ENCODE measurements at regions not wholly inside any gene's neighbourhood (a gene's known extent, or its start where the extent isn't known, plus 50 kb on each side); places are given as distances from the start of the nearest gene placed in this dataset.

DNA sequence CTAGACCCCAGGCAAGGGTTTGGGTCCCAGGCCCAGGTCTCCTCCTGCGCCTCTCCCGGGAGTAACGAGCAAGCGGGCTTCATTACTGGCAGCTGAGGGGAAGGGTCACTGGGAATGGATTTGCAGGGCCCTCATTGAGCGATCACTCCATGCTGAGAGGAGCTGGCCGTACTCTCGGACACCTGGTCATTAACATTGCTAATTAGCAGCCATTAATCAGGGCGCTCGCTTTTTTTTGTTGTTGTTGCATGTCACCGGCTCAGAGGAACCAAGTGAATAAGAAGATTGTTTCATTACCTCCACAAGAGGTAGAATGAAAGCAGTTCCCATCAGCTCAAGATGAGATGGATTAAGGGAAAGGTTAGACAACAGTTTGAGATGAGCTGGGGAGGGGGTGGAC lies 293.0 kb upstream of the ATP11B start:
- H3K4me3 ChIP-seq, result no peak overlapping the region
- TF ChIP-seq POLR2A (IDR thresholded peaks at IDR 0.05) (no peak), POLR2AphosphoS5 (IDR thresholded peaks at IDR 0.05) (no peak)
- TF ChIP-seq, protein P1, sequence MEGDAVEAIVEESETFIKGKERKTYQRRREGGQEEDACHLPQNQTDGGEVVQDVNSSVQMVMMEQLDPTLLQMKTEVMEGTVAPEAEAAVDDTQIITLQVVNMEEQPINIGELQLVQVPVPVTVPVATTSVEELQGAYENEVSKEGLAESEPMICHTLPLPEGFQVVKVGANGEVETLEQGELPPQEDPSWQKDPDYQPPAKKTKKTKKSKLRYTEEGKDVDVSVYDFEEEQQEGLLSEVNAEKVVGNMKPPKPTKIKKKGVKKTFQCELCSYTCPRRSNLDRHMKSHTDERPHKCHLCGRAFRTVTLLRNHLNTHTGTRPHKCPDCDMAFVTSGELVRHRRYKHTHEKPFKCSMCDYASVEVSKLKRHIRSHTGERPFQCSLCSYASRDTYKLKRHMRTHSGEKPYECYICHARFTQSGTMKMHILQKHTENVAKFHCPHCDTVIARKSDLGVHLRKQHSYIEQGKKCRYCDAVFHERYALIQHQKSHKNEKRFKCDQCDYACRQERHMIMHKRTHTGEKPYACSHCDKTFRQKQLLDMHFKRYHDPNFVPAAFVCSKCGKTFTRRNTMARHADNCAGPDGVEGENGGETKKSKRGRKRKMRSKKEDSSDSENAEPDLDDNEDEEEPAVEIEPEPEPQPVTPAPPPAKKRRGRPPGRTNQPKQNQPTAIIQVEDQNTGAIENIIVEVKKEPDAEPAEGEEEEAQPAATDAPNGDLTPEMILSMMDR (IDR thresholded peaks at IDR 0.05), result no peak
- intact Hi-C loops (cut with DNase I), result no loop called here
- H3K27me3 ChIP-seq (replicated peaks; ENCODE audit: insufficient read depth), result no peaks in the 10 kb centered on the region
- DNase-seq (ENCODE audit: low spot score), result no peak
- no peaks in the 10 kb centered on the region for H3K36me3 ChIP-seq
- no peaks in the 10 kb centered on the region for H3K4me1 ChIP-seq (replicated peaks)
- H3K27ac ChIP-seq, result no peak overlapping the region
- 81% methylated on average over 10 of the region's 10 CpGs for WGBS
- H3K9me3 ChIP-seq, result no peaks in the 10 kb centered on the region

DNA sequence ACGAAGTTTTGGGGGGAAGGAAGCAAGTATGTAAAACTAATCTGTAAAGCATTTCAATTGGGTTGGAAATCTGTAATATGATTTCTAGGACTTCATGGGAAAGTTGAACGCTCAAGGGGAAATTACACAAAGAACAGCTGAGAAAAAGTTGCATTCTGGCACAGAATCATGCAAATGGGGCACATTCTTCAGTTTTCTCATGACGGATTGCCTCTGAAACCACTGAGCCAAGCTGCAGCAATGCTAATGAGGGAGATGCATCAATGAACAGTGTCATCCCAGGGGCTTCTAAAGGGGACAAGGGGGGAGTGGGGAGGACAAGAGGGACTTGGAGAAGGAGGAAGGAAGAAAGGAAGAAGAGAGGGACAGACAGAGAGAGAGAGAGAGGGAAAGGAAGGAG lies 291.4 kb upstream of the ATP11B start:
- intact Hi-C loops (cut with DNase I), result no loop called here
- 32% methylated on average over 3 of the region's 3 CpGs for WGBS
- H3K27me3 ChIP-seq (replicated peaks; ENCODE audit: insufficient read depth), result no peaks in the 10 kb centered on the region

DNA sequence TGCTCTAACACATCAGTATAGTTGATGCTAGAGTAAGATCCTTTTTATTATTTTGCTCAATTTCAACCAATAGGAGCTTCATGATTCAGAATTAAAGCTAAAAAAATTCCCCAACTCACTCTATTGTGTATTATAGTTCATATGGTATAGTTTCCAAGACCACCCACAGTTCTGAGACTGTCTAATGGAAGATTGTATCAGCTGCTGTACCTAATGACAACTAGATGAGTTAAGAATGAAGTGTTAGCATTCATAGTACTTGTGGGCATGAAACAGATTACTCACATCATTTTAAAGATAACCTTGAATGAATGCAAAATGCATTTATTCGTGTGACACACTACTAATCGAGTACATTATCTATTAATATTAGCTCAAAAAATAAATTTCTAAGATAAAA lies 289.9 kb upstream of the ATP11B start:
- 67% methylated on average over 2 of the region's 2 CpGs for WGBS
- no peaks in the 10 kb centered on the region for H3K36me3 ChIP-seq
- TF ChIP-seq, protein P1 (IDR thresholded peaks at IDR 0.05), result no peak
- TF ChIP-seq POLR2AphosphoS5 (IDR thresholded peaks at IDR 0.05) (no peak), POLR2A (IDR thresholded peaks at IDR 0.05) (no peak)
- no peak overlapping the region for H3K27ac ChIP-seq
- intact Hi-C loops (cut with DNase I), result no loop called here
- no peaks in the 10 kb centered on the region for H3K9me3 ChIP-seq
- H3K4me3 ChIP-seq, result no peak overlapping the region
- no peaks in the 10 kb centered on the region for H3K4me1 ChIP-seq (replicated peaks)
- H3K27me3 ChIP-seq (replicated peaks; ENCODE audit: insufficient read depth), result no peaks in the 10 kb centered on the region
- no peak for DNase-seq (ENCODE audit: low spot score)

More for the DNA sequence above, 291.4 kb upstream of the ATP11B start:
- no peak for DNase-seq (ENCODE audit: low spot score)
- no peaks in the 10 kb centered on the region for H3K36me3 ChIP-seq
- no peak overlapping the region for H3K4me3 ChIP-seq
- H3K27ac ChIP-seq, result no peak overlapping the region
- H3K4me1 ChIP-seq (replicated peaks), result no peaks in the 10 kb centered on the region
- no peaks in the 10 kb centered on the region for H3K9me3 ChIP-seq
- TF ChIP-seq POLR2A (IDR thresholded peaks at IDR 0.05) (no peak), POLR2AphosphoS5 (IDR thresholded peaks at IDR 0.05) (no peak)
- TF ChIP-seq, protein P1 (IDR thresholded peaks at IDR 0.05), result no peak

DNA sequence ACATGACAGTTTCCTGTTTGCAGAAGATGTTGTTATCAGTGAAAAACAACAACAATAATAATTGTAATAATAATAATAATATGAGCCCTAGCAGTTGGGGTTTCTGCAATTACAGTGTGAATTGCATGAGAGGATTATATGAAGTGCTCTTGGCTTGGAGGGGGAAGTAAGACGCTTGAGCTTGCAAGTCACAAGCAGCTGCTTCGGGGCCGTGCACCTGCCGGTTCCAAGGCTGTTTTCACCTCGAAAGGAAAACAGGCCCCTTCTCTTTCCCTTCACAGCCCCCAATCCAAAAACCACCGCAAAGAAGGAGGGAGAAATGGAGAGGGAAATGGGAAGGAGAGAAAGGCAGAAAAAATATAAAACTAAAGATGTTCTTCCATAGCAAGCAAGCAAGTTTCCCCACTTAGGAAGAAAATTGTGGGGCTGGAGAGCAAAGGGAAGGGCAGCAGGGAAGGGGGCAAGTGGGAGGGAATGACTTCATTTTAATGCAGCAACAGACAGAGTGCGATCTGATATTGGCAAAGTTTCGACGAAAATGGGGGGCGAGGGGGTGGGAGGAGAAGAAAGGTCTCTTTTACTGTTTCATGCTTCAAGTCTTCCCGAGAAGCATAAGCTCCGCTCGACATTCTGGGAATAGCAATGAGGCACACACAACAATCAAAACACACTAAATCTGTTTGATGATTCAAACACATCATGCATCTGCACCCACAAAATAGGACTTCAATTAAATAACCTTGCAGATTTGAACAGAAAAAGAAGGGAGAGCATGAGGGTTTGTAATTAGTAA lies 284.2 kb upstream of the ATP11B start:
- no peak for TF ChIP-seq POLR2AphosphoS5 (IDR thresholded peaks at IDR 0.05)
- Histone ChIP-seq H3K9me3 (no peaks in the 10 kb centered on the region), H3K4me3 (no peak overlapping the region), H3K27me3 (replicated peaks; ENCODE audit: insufficient read depth) (no peaks in the 10 kb centered on the region), H3K4me1 (replicated peaks) (no peaks in the 10 kb centered on the region), H3K27ac (no peak overlapping the region), H3K36me3 (no peaks in the 10 kb centered on the region)
- 42% methylated on average over 13 of the region's 13 CpGs for WGBS
- DNase-seq (ENCODE audit: low spot score), result no peak
- intact Hi-C loops (cut with DNase I), result no loop called here

DNA sequence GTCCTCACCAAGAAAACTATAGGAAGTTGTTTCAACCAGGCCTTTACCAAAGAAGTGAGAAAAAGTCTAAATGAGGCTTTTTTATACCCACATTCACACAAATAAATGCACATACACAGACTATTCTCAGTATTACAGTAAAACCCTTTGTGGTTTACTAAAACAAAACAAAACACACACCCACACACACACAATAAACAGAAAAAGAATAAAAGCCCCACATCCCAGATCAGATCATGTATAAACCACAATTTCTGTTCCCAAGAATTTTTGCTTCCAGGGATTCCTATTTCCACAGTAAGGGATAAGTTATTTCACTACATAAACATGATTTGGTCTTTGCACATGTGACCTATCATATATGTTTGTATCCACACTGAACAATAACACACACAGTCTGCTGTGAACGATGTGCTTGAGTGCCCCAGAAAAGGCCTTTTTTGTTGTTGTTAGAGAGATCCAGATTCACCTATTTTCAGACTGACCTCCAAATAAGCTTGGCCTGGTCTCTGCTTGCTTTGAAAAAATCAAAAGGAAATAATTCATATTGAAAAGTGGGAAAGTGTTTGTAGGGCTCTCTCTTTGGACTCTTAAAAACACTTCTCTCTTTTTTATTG lies 283.4 kb upstream of the ATP11B start:
- H3K4me3 ChIP-seq, result no peak overlapping the region
- no peaks in the 10 kb centered on the region for H3K27me3 ChIP-seq (replicated peaks; ENCODE audit: insufficient read depth)
- H3K36me3 ChIP-seq, result no peaks in the 10 kb centered on the region
- TF ChIP-seq POLR2AphosphoS5 (IDR thresholded peaks at IDR 0.05), result no peak
- TF ChIP-seq, protein P1 (IDR thresholded peaks at IDR 0.05), result no peak
- no peak for TF ChIP-seq POLR2A (IDR thresholded peaks at IDR 0.05)
- no peaks in the 10 kb centered on the region for H3K9me3 ChIP-seq
- intact Hi-C loops (cut with DNase I), result no loop called here
- no peak overlapping the region for H3K27ac ChIP-seq
- 45% methylated on average over 1 of the region's 1 CpG for WGBS
- H3K4me1 ChIP-seq (replicated peaks), result no peaks in the 10 kb centered on the region
- DNase-seq (ENCODE audit: low spot score), result no peak

Measured in prostate gland (tissue), 2 donors.